ENCODE measurements at regions not wholly inside any gene's neighbourhood (a gene's known extent, or its start where the extent isn't known, plus 50 kb on each side); places are given as distances from the start of the nearest gene placed in this dataset.

- no peaks in the 10 kb centered on the region for H3F3A ChIP-seq (ENCODE audit: control insufficient read depth, insufficient read depth)
- H3K27me3 ChIP-seq (ENCODE audit: control insufficient read depth, low read length), result no peaks in the 10 kb centered on the region; the same call in 1 of the 2 replicates
- no peak overlapping the region for H3K27ac ChIP-seq (ENCODE audit: low read depth, low read length)
- H3K9me2 ChIP-seq (replicated peaks; ENCODE audit: control insufficient read depth, low read length), result no peaks in the 10 kb centered on the region
- no peak overlapping the region for H3K4me3 ChIP-seq (ENCODE audit: low read length)
- no peaks in the 10 kb centered on the region for H3K4me1 ChIP-seq (ENCODE audit: control insufficient read depth, low read length)
- TF ChIP-seq CTCF (IDR thresholded peaks at IDR 0.05; ENCODE audit: low read depth, low read length, poor library complexity, severe bottlenecking) (peak; percentile 76), EZH2phosphoT487 (IDR thresholded peaks at IDR 0.05; ENCODE audit: borderline replicate concordance, low read length) (no peak)
- no peaks in the 10 kb centered on the region for H4K20me1 ChIP-seq (ENCODE audit: control insufficient read depth, insufficient read depth, low read depth, low read length)
- H3K36me3 ChIP-seq (ENCODE audit: control insufficient read depth, low read length), result no peaks in the 10 kb centered on the region
- no peaks in the 10 kb centered on the region for H3K79me2 ChIP-seq (ENCODE audit: control insufficient read depth, low read length)
- H3K9me3 ChIP-seq (ENCODE audit: control insufficient read depth, insufficient read depth, low read length), result no peaks in the 10 kb centered on the region
- no peak overlapping the region for H3K4me2 ChIP-seq (ENCODE audit: low read length)
Measured at GRCh38 chr16:86072328-86073102, 173.6 kb downstream of the IRF8 start.

GRCh38 chr16:86073103-86073625 lies 174.2 kb downstream of the IRF8 start:
- TF ChIP-seq EZH2phosphoT487 (IDR thresholded peaks at IDR 0.05; ENCODE audit: borderline replicate concordance, low read length), result no peak
- no peaks in the 10 kb centered on the region for H3F3A ChIP-seq (ENCODE audit: control insufficient read depth, insufficient read depth)
- H3K36me3 ChIP-seq (ENCODE audit: control insufficient read depth, low read length), result no peaks in the 10 kb centered on the region
- no peaks in the 10 kb centered on the region for H3K9me3 ChIP-seq (ENCODE audit: control insufficient read depth, insufficient read depth, low read length)
- no peak overlapping the region for H3K4me3 ChIP-seq (ENCODE audit: low read length)
- no peak overlapping the region for H3K27ac ChIP-seq (ENCODE audit: low read depth, low read length)
- no peaks in the 10 kb centered on the region for H3K79me2 ChIP-seq (ENCODE audit: control insufficient read depth, low read length)
- H3K4me1 ChIP-seq (ENCODE audit: control insufficient read depth, low read length), result no peaks in the 10 kb centered on the region
- H4K20me1 ChIP-seq (ENCODE audit: control insufficient read depth, insufficient read depth, low read depth, low read length), result no peaks in the 10 kb centered on the region
- H3K9me2 ChIP-seq (replicated peaks; ENCODE audit: control insufficient read depth, low read length), result no peaks in the 10 kb centered on the region
- H3K27me3 ChIP-seq (ENCODE audit: control insufficient read depth, low read length), result no peaks in the 10 kb centered on the region; the same call in 1 of the 2 replicates
- H3K4me2 ChIP-seq (ENCODE audit: low read length), result no peak overlapping the region

GRCh38 chr16:86073763-86074493 lies 175.0 kb downstream of the IRF8 start:
- Histone ChIP-seq H3K79me2 (ENCODE audit: control insufficient read depth, low read length) (no peaks in the 10 kb centered on the region), H3K27ac (ENCODE audit: low read depth, low read length) (no peak overlapping the region), H3K27me3 (ENCODE audit: control insufficient read depth, low read length) (no peaks in the 10 kb centered on the region; the same call in 1 of the 2 replicates), H3K9me2 (replicated peaks; ENCODE audit: control insufficient read depth, low read length) (no peaks in the 10 kb centered on the region), H4K20me1 (ENCODE audit: control insufficient read depth, insufficient read depth, low read depth, low read length) (no peaks in the 10 kb centered on the region), H3K36me3 (ENCODE audit: control insufficient read depth, low read length) (no peaks in the 10 kb centered on the region), H3K9me3 (ENCODE audit: control insufficient read depth, insufficient read depth, low read length) (no peaks in the 10 kb centered on the region), H3K4me1 (ENCODE audit: control insufficient read depth, low read length) (no peaks in the 10 kb centered on the region), H3K4me2 (ENCODE audit: low read length) (no peak overlapping the region), H3K4me3 (ENCODE audit: low read length) (no peak overlapping the region), H3F3A (ENCODE audit: control insufficient read depth, insufficient read depth) (no peaks in the 10 kb centered on the region)
- TF ChIP-seq EZH2phosphoT487 (IDR thresholded peaks at IDR 0.05; ENCODE audit: borderline replicate concordance, low read length) (no peak), CTCF (IDR thresholded peaks at IDR 0.05; ENCODE audit: low read depth, low read length, poor library complexity, severe bottlenecking) (no peak)

Measured in DOHH2 (cell line).